Spleen (tissue), 7 donors: ENCODE measurements at regions not wholly inside any gene's neighbourhood (a gene's known extent, or its start where the extent isn't known, plus 50 kb on each side); places are given as distances from the start of the nearest gene placed in this dataset.

Source experiments
- CTCF ChIP-seq, 11 experiments: fragments of 200-600 bp in 7 of 11; fragments of 450-650 bp in 4 of 11; sonication (generic) in 4 of 11; IDR thresholded peaks in 8 of 11; conservative IDR thresholded peaks in 3 of 11; 1 replicate in 7 of 11; 2 replicates in 4 of 11; pipeline versions ENCODE4 v1.4.0 to v1.8.0; 2016 to 2021; ENCODE audit warnings: antibody characterized with exemption in 11 of 11, inconsistent platforms in 4 of 11, mild to moderate bottlenecking in 1 of 11
- POLR2A ChIP-seq, 3 donors: fragments of 450-650 bp; IDR thresholded peaks; one replicate each; pipeline ENCODE4 v1.5.1; 2017; ENCODE audit warnings: antibody characterized with exemption in 3 of 3, mild to moderate bottlenecking in 1 of 3
- POLR2AphosphoS5 ChIP-seq, 3 donors: sonication (generic); formaldehyde crosslinking; IDR thresholded peaks; one replicate each; pipeline ENCODE4 v1.5.1; 2017; ENCODE audit warnings: antibody characterized with exemption in 3 of 3
- donor health status: DM: no; HTN: no; CAD: no; lungs with moderate emphysema.
- donor health status: DM: no; HTN: no; CAD: no.
- donor health status: DM: no; HTN: no; CAD: no.

GRCh38 chr12:30874455-30875321, 51.9 kb upstream of the TSPAN11 start:
- TF ChIP-seq CTCF (IDR thresholded peaks at IDR 0.05 in 8 of 11, conservative IDR thresholded peaks at IDR 0.05 in 3 of 11): no peak
- no peak for TF ChIP-seq POLR2A (IDR thresholded peaks at IDR 0.05)
- no peak for TF ChIP-seq POLR2AphosphoS5 (IDR thresholded peaks at IDR 0.05)
